ENCODE measurements at regions not wholly inside any gene's neighbourhood (a gene's known extent, or its start where the extent isn't known, plus 50 kb on each side); places are given as distances from the start of the nearest gene placed in this dataset.

DNA sequence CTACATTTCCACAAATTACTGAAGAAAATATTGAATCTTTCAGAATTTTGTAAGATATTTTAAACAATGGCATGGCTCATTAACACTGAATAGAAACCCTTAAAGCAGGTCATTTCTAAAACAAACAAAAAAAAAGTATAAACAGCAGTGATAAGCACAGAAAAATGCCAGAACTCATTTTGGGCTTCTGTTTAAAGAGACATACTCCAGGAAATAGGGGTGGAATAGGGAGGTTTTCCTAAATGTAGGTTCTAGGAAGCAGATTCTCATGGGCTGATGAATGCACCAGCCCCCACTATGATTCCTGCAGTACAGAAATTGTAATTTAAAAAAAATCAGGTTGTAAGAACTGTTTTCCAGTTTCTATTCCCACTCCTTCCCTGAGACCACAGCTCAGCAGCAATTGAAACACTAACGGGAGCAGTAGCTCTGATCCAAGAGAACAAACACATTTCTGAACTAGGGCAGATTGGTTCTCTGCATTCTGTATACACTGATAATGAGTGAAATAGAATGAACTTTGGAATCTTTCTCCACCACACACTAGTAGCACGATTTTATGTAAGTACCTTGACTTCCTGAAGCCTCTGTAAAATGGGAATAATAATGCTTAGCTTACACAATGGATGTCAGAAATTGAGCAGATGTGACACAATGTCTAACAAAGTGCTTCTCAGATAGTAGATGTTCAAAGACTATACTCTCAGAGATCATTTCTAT, 115.6 kb upstream of the TMTC1 start:
- Histone ChIP-seq H3K9me3 (no peaks in the 10 kb centered on the region), H3K36me3 (no peaks in the 10 kb centered on the region), H3K27ac (no peak overlapping the region), H3K4me1 (ENCODE audit: insufficient read depth) (no peaks in the 10 kb centered on the region), H3K4me3 (no peak overlapping the region), H3K27me3 (no peaks in the 10 kb centered on the region)
- TF ChIP-seq CTCF (IDR thresholded peaks at IDR 0.05) (no peak), EP300 (IDR thresholded peaks at IDR 0.05) (no peak), POLR2A (IDR thresholded peaks at IDR 0.05) (no peak)
- DNase-seq, result no peak
- 34 to 54% (median 36%) methylated on average over 2 of the region's 2 CpGs for WGBS, 3 donors
- intact Hi-C loops (cut with DNase I), result no loop called here

GRCh38 chr12:29895966-29896365, 112.2 kb upstream of the TMTC1 start:
- no peak overlapping the region for H3K27ac ChIP-seq
- WGBS, 3 donors, result 64 to 86% (median 68%) methylated on average over 3 of the region's 3 CpGs
- DNase-seq, result no peak

GRCh38 chr12:29893002-29893401, 109.3 kb upstream of the TMTC1 start:
- 80 to 89% (median 84%) methylated on average over 3 of the region's 3 CpGs for WGBS, 3 donors
- intact Hi-C loops (cut with DNase I), result no loop called here

More at GRCh38 chr12:29895966-29896365, 112.2 kb upstream of the TMTC1 start:
- H3K36me3 ChIP-seq, result no peaks in the 10 kb centered on the region
- no peaks in the 10 kb centered on the region for H3K27me3 ChIP-seq
- H3K4me1 ChIP-seq (ENCODE audit: insufficient read depth), result no peaks in the 10 kb centered on the region
- no peak overlapping the region for H3K4me3 ChIP-seq
- no peaks in the 10 kb centered on the region for H3K9me3 ChIP-seq
- intact Hi-C loops (cut with DNase I), result no loop called here
- TF ChIP-seq CTCF (IDR thresholded peaks at IDR 0.05), result no peak

GRCh38 chr12:29891792-29892191, 108.0 kb upstream of the TMTC1 start:
- DNase-seq, result no peak
- H3K4me1 ChIP-seq (ENCODE audit: insufficient read depth), result no peaks in the 10 kb centered on the region
- TF ChIP-seq EP300 (IDR thresholded peaks at IDR 0.05) (no peak), POLR2A (IDR thresholded peaks at IDR 0.05) (no peak), CTCF (IDR thresholded peaks at IDR 0.05) (no peak)
- H3K36me3 ChIP-seq, result no peaks in the 10 kb centered on the region
- WGBS, 3 donors, result 67 to 72% (median 69%) methylated on average over 3 of the region's 3 CpGs
- no peak overlapping the region for H3K4me3 ChIP-seq
- no peaks in the 10 kb centered on the region for H3K9me3 ChIP-seq
- no peaks in the 10 kb centered on the region for H3K27me3 ChIP-seq
- intact Hi-C loops (cut with DNase I), result no loop called here
- H3K27ac ChIP-seq, result no peak overlapping the region

More at GRCh38 chr12:29893002-29893401, 109.3 kb upstream of the TMTC1 start:
- TF ChIP-seq CTCF (IDR thresholded peaks at IDR 0.05) (no peak), EP300 (IDR thresholded peaks at IDR 0.05) (no peak), POLR2A (IDR thresholded peaks at IDR 0.05) (no peak)
- Histone ChIP-seq H3K27ac (no peak overlapping the region), H3K4me3 (no peak overlapping the region), H3K36me3 (no peaks in the 10 kb centered on the region), H3K9me3 (no peaks in the 10 kb centered on the region), H3K4me1 (ENCODE audit: insufficient read depth) (no peaks in the 10 kb centered on the region), H3K27me3 (no peaks in the 10 kb centered on the region)
- no peak for DNase-seq

Data from ovary (tissue), 7 donors.